ENCODE measurements at regions not wholly inside any gene's neighbourhood (a gene's known extent, or its start where the extent isn't known, plus 50 kb on each side); places are given as distances from the start of the nearest gene placed in this dataset.

GRCh38 chr5:126178521-126178920 is 244.7 kb upstream of the GRAMD2B start:
- Histone ChIP-seq H3K9ac (ENCODE audit: low read depth in 1 of 2, low read length in 2 of 2) (no peak overlapping the region), H3K27me3 (ENCODE audit: control insufficient read depth in 4 of 4, insufficient read depth in 4 of 4, low read length in 3 of 4) (no peaks in the 10 kb centered on the region), H3K36me3 (ENCODE audit: control insufficient read depth in 4 of 4, insufficient read depth in 3 of 4, low read depth in 1 of 4, low read length in 3 of 4) (no peaks in the 10 kb centered on the region), H3K4me3 (ENCODE audit: low read depth in 1 of 3, low read length in 3 of 3) (no peak overlapping the region), H3K4me1 (ENCODE audit: control insufficient read depth in 4 of 4, insufficient read depth in 4 of 4, low read length in 3 of 4) (no peaks in the 10 kb centered on the region), H3K27ac (ENCODE audit: low read depth in 1 of 2, low read length in 2 of 2) (no peak overlapping the region), H3K9me3 (ENCODE audit: control insufficient read depth in 4 of 4, low read length in 3 of 4) (no peaks in the 10 kb centered on the region)
- no peak for DNase-seq (ENCODE audit: low spot score)
- TF ChIP-seq FOXA2 (IDR thresholded peaks at IDR 0.05) = no peak

DNA sequence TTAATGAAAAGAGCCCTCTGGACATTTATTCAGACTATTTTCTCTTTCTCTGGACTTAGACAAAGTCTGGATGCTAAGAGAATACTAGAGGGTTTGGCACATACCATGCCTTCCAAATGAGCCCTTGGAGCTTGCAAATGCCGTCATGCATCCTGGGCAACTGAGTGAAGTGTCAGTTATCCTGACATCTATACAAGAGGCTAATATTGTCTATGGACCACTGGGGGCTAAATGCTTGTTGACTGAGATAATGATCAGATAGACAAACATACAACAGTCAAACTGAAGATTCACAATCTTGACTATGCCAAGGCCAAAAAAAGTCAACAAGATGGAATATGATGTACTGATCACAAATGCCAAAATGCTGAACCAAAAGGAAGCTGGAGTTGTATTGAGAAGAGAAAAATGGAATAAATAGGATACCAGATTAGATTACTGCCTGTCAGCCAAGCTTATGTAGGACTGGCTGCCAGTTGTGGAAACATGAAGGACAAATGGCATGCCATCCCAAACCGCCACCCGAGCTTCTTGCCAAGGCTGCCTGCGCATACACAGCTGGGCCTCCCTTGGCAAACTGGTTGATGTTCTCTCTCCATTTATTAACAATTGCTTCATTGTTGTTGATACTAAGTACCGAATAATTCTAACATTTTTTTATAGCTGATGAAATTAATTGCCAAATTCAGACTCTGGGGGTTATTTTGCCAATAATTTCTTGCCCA is 240.1 kb upstream of the GRAMD2B start:
- no peak overlapping the region for H3K27ac ChIP-seq (ENCODE audit: low read depth in 1 of 2, low read length in 2 of 2)
- H3K4me3 ChIP-seq (ENCODE audit: low read depth in 1 of 3, low read length in 3 of 3) = no peak overlapping the region
- H3K36me3 ChIP-seq (ENCODE audit: control insufficient read depth in 4 of 4, insufficient read depth in 3 of 4, low read depth in 1 of 4, low read length in 3 of 4) = no peaks in the 10 kb centered on the region
- no peak overlapping the region for H3K9ac ChIP-seq (ENCODE audit: low read depth in 1 of 2, low read length in 2 of 2)
- no peaks in the 10 kb centered on the region for H3K27me3 ChIP-seq (ENCODE audit: control insufficient read depth in 4 of 4, insufficient read depth in 4 of 4, low read length in 3 of 4)
- TF ChIP-seq GABPA (IDR thresholded peaks at IDR 0.05 in 1 of 2, conservative IDR thresholded peaks at IDR 0.05 in 1 of 2) = no peak
- TF ChIP-seq TAF1 (conservative IDR thresholded peaks at IDR 0.05) = no peak
- TF ChIP-seq, protein P1, sequence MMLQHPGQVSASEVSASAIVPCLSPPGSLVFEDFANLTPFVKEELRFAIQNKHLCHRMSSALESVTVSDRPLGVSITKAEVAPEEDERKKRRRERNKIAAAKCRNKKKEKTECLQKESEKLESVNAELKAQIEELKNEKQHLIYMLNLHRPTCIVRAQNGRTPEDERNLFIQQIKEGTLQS (IDR thresholded peaks at IDR 0.05) = no peak
- TF ChIP-seq SP1 (IDR thresholded peaks at IDR 0.05) = no peak
- no peak for TF ChIP-seq RAD21 (IDR thresholded peaks at IDR 0.05)
- no peak for TF ChIP-seq FOXA1 (IDR thresholded peaks at IDR 0.05)
- TF ChIP-seq, protein P2, sequence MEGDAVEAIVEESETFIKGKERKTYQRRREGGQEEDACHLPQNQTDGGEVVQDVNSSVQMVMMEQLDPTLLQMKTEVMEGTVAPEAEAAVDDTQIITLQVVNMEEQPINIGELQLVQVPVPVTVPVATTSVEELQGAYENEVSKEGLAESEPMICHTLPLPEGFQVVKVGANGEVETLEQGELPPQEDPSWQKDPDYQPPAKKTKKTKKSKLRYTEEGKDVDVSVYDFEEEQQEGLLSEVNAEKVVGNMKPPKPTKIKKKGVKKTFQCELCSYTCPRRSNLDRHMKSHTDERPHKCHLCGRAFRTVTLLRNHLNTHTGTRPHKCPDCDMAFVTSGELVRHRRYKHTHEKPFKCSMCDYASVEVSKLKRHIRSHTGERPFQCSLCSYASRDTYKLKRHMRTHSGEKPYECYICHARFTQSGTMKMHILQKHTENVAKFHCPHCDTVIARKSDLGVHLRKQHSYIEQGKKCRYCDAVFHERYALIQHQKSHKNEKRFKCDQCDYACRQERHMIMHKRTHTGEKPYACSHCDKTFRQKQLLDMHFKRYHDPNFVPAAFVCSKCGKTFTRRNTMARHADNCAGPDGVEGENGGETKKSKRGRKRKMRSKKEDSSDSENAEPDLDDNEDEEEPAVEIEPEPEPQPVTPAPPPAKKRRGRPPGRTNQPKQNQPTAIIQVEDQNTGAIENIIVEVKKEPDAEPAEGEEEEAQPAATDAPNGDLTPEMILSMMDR (IDR thresholded peaks at IDR 0.05; ENCODE audit: low read depth, low read length, missing input control) = no peak
- no peak for TF ChIP-seq RXRA (IDR thresholded peaks at IDR 0.05)
- TF ChIP-seq HNF4G (IDR thresholded peaks at IDR 0.05) = no peak
- no peak for TF ChIP-seq EGR1 (IDR thresholded peaks at IDR 0.05; ENCODE audit: low read depth in 2 of 2)
- no peak for TF ChIP-seq JUND (IDR thresholded peaks at IDR 0.05)
- no peak for TF ChIP-seq MAX (IDR thresholded peaks at IDR 0.05)
- TF ChIP-seq YY1 (IDR thresholded peaks at IDR 0.05) = no peak
- TF ChIP-seq NR2F2 (IDR thresholded peaks at IDR 0.05) = no peak
- 85% methylated on average over 5 of the region's 5 CpGs for WGBS
- DNase-seq (ENCODE audit: low spot score) = no peak
- peaks cover 0 to 3% (median 0%) of the 10 kb centered on the region in 4 donors for H3K9me3 ChIP-seq (ENCODE audit: control insufficient read depth in 4 of 4, low read length in 3 of 4)
- no peaks in the 10 kb centered on the region for H3K4me1 ChIP-seq (ENCODE audit: control insufficient read depth in 4 of 4, insufficient read depth in 4 of 4, low read length in 3 of 4)

DNA sequence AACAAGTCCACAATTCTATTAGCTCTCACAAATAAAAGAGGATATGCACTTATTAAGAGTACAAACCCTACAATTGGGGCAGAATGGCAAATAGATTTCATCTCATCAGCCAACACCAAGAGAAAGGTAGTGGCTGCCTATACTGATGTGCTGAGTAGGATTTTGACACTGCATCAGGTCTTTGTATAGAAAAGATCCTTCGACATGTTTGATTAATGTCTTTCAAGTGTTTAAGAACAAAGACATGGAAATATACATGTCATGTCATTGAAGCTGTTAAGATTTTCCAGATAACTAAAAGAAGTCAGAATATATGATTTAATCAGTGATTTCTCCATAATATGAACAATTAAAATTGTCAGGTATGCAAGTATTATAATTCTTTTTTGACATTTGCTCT is 238.7 kb upstream of the GRAMD2B start:
- no peaks in the 10 kb centered on the region for H3K36me3 ChIP-seq (ENCODE audit: control insufficient read depth in 4 of 4, insufficient read depth in 3 of 4, low read depth in 1 of 4, low read length in 3 of 4)
- H3K9me3 ChIP-seq (ENCODE audit: control insufficient read depth in 4 of 4, low read length in 3 of 4) = peaks cover 0 to 3% (median 0%) of the 10 kb centered on the region in 4 donors
- WGBS = 92% methylated on average over 1 of the region's 1 CpG
- H3K9ac ChIP-seq (ENCODE audit: low read depth in 1 of 2, low read length in 2 of 2) = no peak overlapping the region
- H3K27me3 ChIP-seq (ENCODE audit: control insufficient read depth in 4 of 4, insufficient read depth in 4 of 4, low read length in 3 of 4) = no peaks in the 10 kb centered on the region
- DNase-seq (ENCODE audit: low spot score) = no peak
- no peak overlapping the region for H3K27ac ChIP-seq (ENCODE audit: low read depth in 1 of 2, low read length in 2 of 2)
- no peaks in the 10 kb centered on the region for H3K4me1 ChIP-seq (ENCODE audit: control insufficient read depth in 4 of 4, insufficient read depth in 4 of 4, low read length in 3 of 4)
- no peak overlapping the region for H3K4me3 ChIP-seq (ENCODE audit: low read depth in 1 of 3, low read length in 3 of 3)
- TF ChIP-seq EGR1 (IDR thresholded peaks at IDR 0.05; ENCODE audit: low read depth in 2 of 2) (no peak), RXRA (IDR thresholded peaks at IDR 0.05) (no peak), HNF4G (IDR thresholded peaks at IDR 0.05) (no peak), SP1 (IDR thresholded peaks at IDR 0.05) (no peak), TAF1 (conservative IDR thresholded peaks at IDR 0.05) (no peak), NR2F2 (IDR thresholded peaks at IDR 0.05) (no peak), GABPA (IDR thresholded peaks at IDR 0.05 in 1 of 2, conservative IDR thresholded peaks at IDR 0.05 in 1 of 2) (no peak), ZBTB33 (IDR thresholded peaks at IDR 0.05) (no peak), MAX (IDR thresholded peaks at IDR 0.05) (no peak), REST (IDR thresholded peaks at IDR 0.05) (no peak), FOXA2 (IDR thresholded peaks at IDR 0.05) (no peak)
- TF ChIP-seq, protein P1 (IDR thresholded peaks at IDR 0.05) = no peak

All from liver (tissue), 8 donors.